ENCODE measurements at regions not wholly inside any gene's neighbourhood (a gene's known extent, or its start where the extent isn't known, plus 50 kb on each side); places are given as distances from the start of the nearest gene placed in this dataset.
"Not testable (repeated sequence)": the region's sequence is repeated elsewhere in the genome, so short reads cannot be mapped to it uniquely, and the experiment has no call there.

DNA sequence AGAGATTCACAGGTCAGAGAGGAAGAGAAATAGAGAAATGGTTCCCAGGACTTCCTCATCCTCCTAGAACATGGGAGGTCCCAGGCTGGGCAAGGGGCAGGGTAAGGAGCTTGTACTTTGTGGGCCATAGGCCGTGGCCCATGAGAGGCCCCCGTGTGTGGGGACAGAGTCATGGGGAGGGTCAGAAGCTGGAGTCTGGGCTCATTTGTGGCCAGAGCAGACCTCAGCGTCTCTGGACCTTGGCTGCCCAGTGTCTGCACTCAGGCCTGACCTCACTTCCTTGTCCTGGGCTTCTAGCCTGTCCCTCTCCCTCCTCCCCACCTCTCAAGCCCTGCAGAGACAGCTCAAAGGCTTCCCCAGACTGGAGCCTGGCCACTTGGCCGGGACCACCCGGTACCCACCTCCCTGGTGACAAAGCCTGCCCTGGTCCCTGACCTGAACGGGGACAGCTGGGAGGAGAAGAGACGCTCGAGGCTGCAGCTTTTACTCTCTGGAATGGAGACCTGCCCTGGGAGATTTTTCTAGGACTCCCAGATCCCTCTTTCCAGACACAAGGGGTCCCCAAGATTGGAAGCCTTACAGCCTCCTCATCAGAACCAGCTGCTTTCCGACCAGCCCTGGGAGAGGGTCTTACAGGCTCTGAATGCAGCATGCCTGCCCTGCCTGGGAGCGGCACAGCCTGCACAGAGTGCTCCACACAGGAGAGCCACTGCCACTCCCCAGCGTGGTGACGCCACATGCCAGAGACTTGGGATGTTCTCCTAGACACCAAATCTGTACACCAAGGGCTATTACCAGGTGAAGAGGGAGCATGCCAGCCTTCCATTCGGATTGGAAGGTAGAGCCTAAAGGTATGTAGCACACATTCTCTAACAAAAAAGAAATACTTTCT is 569.0 kb upstream of the B3GAT1 start:
- FAIRE-seq, result no peak
- Histone ChIP-seq H3K4me2 (ENCODE audit: low read length) (no peak overlapping the region), H2AFZ (ENCODE audit: low read depth, low read length) (no peak overlapping the region), H3K9ac (ENCODE audit: low read length) (no peak overlapping the region), H3K27me3 (ENCODE audit: insufficient read depth, low read length) (no peaks in the 10 kb centered on the region), H3K36me3 (ENCODE audit: insufficient read depth, low read length) (no peaks in the 10 kb centered on the region), H3K4me1 (ENCODE audit: insufficient read depth, low read length) (no peaks in the 10 kb centered on the region), H3K27ac (ENCODE audit: low read depth, low read length) (no peak overlapping the region), H3K4me3 (ENCODE audit: insufficient read depth, low read depth, low read length) (no peak overlapping the region), H4K20me1 (ENCODE audit: insufficient read depth, low read length) (no peaks in the 10 kb centered on the region), H3K9me3 (ENCODE audit: insufficient read depth, low read depth, low read length) (no peaks in the 10 kb centered on the region), H3K79me2 (ENCODE audit: insufficient read depth, low read length) (no peaks in the 10 kb centered on the region)
- peaks cover 2% of the 10 kb centered on the region for H3K36me3 Mint-ChIP-seq (ENCODE audit: low read depth, unreplicated experiment)
- H3K4me1 Mint-ChIP-seq (ENCODE audit: low read depth, unreplicated experiment), result no peaks in the 10 kb centered on the region
- DNase-seq (ENCODE audit: low read depth), result no peak
- no peak overlapping the region for H3K27ac Mint-ChIP-seq (ENCODE audit: unreplicated experiment)
- H3K9me3 Mint-ChIP-seq (ENCODE audit: unreplicated experiment), result peaks cover 4% of the 10 kb centered on the region
- peaks cover 20% of the 10 kb centered on the region for H3K27me3 Mint-ChIP-seq (ENCODE audit: low read depth, unreplicated experiment)
- H3K4me3 Mint-ChIP-seq (ENCODE audit: unreplicated experiment), result no peak overlapping the region
- TF ChIP-seq EZH2 (IDR thresholded peaks at IDR 0.05; ENCODE audit: insufficient read depth, low read length) (no peak), CTCF (IDR thresholded peaks at IDR 0.05; ENCODE audit: insufficient read depth, low read depth, low read length) (no peak)

DNA sequence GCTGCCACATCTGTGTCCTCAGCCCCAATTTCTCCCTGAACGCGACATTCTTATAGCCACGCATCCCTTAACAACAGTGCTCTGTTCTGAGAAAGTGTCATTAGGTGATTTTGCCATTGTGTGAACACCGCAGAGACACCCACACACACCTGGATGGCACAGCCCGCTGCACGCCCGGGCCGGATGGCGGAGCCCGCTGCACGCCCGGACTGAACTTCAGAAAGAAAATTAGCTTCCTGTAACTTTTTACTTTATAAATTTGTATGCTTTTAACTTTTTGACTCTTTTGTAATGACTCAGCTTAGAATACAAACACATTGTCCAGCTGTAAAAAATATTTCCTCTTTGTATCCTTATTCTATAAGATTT is 567.0 kb upstream of the B3GAT1 start:
- DNase-seq (ENCODE audit: low read depth); H3K9me3 Mint-ChIP-seq (ENCODE audit: unreplicated experiment): not testable (repeated sequence)

DNA sequence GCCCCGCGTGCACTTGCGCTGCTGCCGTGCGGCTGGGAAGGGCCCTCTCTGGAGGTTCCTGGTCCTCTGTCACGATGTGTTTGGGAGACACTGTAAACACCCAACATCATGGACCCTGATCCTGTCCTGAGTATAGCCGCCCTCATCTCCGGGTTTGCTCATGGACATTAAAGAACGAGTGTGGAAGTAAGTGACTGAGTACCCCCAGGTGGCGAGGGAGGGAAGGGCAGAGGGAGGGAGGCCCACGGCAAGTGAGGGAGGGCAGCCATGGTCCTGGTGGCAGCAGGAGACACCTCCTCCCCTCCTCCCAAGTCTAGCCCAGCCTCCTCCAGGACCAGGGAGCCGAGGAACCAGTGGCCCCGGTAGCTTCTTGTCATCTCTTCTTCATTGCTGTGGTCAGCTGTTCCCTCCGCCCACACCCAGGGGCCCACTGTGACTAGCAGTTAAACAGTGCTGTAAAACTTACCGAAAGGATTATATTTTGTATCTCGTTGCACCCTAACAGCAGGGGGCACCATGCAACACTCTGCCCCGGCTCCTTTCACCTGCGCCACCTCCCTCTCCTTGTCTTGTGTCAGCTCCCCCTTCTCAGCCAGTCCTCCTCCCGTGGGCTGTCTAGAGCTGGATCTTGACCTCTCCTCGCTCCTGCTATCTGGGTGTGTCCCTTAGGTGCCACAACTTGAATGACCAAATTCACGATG is 566.5 kb upstream of the B3GAT1 start:
- no peak for FAIRE-seq
- no peaks in the 10 kb centered on the region for H3K4me1 Mint-ChIP-seq (ENCODE audit: low read depth, unreplicated experiment)
- no peak overlapping the region for H3K27ac Mint-ChIP-seq (ENCODE audit: unreplicated experiment)

More for the DNA sequence above, 567.0 kb upstream of the B3GAT1 start:
- H3K79me2 ChIP-seq (ENCODE audit: insufficient read depth, low read length); H3K9me3 ChIP-seq (ENCODE audit: insufficient read depth, low read depth, low read length); H3K4me3 Mint-ChIP-seq (ENCODE audit: unreplicated experiment); H3K36me3 Mint-ChIP-seq (ENCODE audit: low read depth, unreplicated experiment); H3K27me3 ChIP-seq (ENCODE audit: insufficient read depth, low read length); H3K4me2 ChIP-seq (ENCODE audit: low read length); H4K20me1 ChIP-seq (ENCODE audit: insufficient read depth, low read length); H3K4me1 ChIP-seq (ENCODE audit: insufficient read depth, low read length); H3K9ac ChIP-seq (ENCODE audit: low read length); FAIRE-seq; H3K4me1 Mint-ChIP-seq (ENCODE audit: low read depth, unreplicated experiment); H3K36me3 ChIP-seq (ENCODE audit: insufficient read depth, low read length); H3K27ac Mint-ChIP-seq (ENCODE audit: unreplicated experiment); H2AFZ ChIP-seq (ENCODE audit: low read depth, low read length); H3K27ac ChIP-seq (ENCODE audit: low read depth, low read length); H3K4me3 ChIP-seq (ENCODE audit: insufficient read depth, low read depth, low read length): not testable (repeated sequence)
- peaks cover 29% of the 10 kb centered on the region for H3K27me3 Mint-ChIP-seq (ENCODE audit: low read depth, unreplicated experiment)

More for the DNA sequence above, 566.5 kb upstream of the B3GAT1 start:
- Histone ChIP-seq H3K9me3 (ENCODE audit: insufficient read depth, low read depth, low read length) (no peaks in the 10 kb centered on the region), H3K4me3 (ENCODE audit: insufficient read depth, low read depth, low read length) (no peak overlapping the region), H3K36me3 (ENCODE audit: insufficient read depth, low read length) (no peaks in the 10 kb centered on the region), H3K4me1 (ENCODE audit: insufficient read depth, low read length) (no peaks in the 10 kb centered on the region), H3K79me2 (ENCODE audit: insufficient read depth, low read length) (no peaks in the 10 kb centered on the region), H2AFZ (ENCODE audit: low read depth, low read length) (no peak overlapping the region), H3K4me2 (ENCODE audit: low read length) (no peak overlapping the region), H4K20me1 (ENCODE audit: insufficient read depth, low read length) (no peaks in the 10 kb centered on the region), H3K9ac (ENCODE audit: low read length) (no peak overlapping the region), H3K27me3 (ENCODE audit: insufficient read depth, low read length) (no peaks in the 10 kb centered on the region), H3K27ac (ENCODE audit: low read depth, low read length) (no peak overlapping the region)
- no peak overlapping the region for H3K4me3 Mint-ChIP-seq (ENCODE audit: unreplicated experiment)
- TF ChIP-seq EZH2 (IDR thresholded peaks at IDR 0.05; ENCODE audit: insufficient read depth, low read length), result no peak
- no peak for TF ChIP-seq CTCF (IDR thresholded peaks at IDR 0.05; ENCODE audit: insufficient read depth, low read depth, low read length)
- no peaks in the 10 kb centered on the region for H3K9me3 Mint-ChIP-seq (ENCODE audit: unreplicated experiment)
- H3K36me3 Mint-ChIP-seq (ENCODE audit: low read depth, unreplicated experiment), result peaks cover 2% of the 10 kb centered on the region
- peaks cover 30% of the 10 kb centered on the region for H3K27me3 Mint-ChIP-seq (ENCODE audit: low read depth, unreplicated experiment)
- DNase-seq (ENCODE audit: low read depth), result no peak

Data from astrocyte (in vitro differentiated cells and primary cell).